BLaER1 treated with 17β-estradiol and CSF1 and Interleukin-3, amounts not matched to agents 10 nM and 100 nM (cell line): ENCODE measurements at regions not wholly inside any gene's neighbourhood (a gene's known extent, or its start where the extent isn't known, plus 50 kb on each side); places are given as distances from the start of the nearest gene placed in this dataset.

Experiments
- H3K27ac ChIP-seq, 11 experiments: shearing (Covaris generic); formaldehyde crosslinking; 2 replicates each; pipeline ENCODE4 v1.8.1; 2022
- H3K27me3 ChIP-seq, 11 experiments: shearing (Covaris generic); formaldehyde crosslinking; 2 replicates each; pipeline ENCODE4 v1.8.1; 2022
- H3K36me3 ChIP-seq, 11 experiments: shearing (Covaris generic); formaldehyde crosslinking; 2 replicates each; pipeline ENCODE4 v1.8.1; 2022
- H3K4me1 ChIP-seq, 10 experiments: shearing (Covaris generic); formaldehyde crosslinking; 2 replicates each; pipeline ENCODE4 v1.8.1; 2022
- H3K4me2 ChIP-seq, 11 experiments: shearing (Covaris generic); formaldehyde crosslinking; 2 replicates each; pipeline ENCODE4 v1.8.1; 2022
- H3K4me3 ChIP-seq, 10 experiments: shearing (Covaris generic); formaldehyde crosslinking; 2 replicates each; pipeline ENCODE4 v1.8.1; 2022
- H3K9ac ChIP-seq, 11 experiments: shearing (Covaris generic); formaldehyde crosslinking; 2 replicates each; pipeline ENCODE4 v1.8.1; 2022
- H3K9me3 ChIP-seq, 11 experiments: shearing (Covaris generic); formaldehyde crosslinking; replicated peaks in 1 of 11; 2 replicates each; pipeline ENCODE4 v1.8.1; 2022
- H4K20me1 ChIP-seq, 11 experiments: shearing (Covaris generic); formaldehyde crosslinking; 2 replicates each; pipeline ENCODE4 v1.8.1; 2022
- Cebpa-rat ChIP-seq, 11 experiments: shearing (Covaris generic); IDR thresholded peaks; 2 replicates each; pipeline ENCODE4 v1.8.1; 2022

- TF ChIP-seq Cebpa-rat (IDR thresholded peaks at IDR 0.05) = no peak
- H3K9ac ChIP-seq = no peak overlapping the region
- no peaks in the 10 kb centered on the region for H3K27me3 ChIP-seq
- H3K4me3 ChIP-seq = no peak overlapping the region
- H4K20me1 ChIP-seq = no peaks in the 10 kb centered on the region
- no peak overlapping the region for H3K27ac ChIP-seq
- no peaks in the 10 kb centered on the region for H3K9me3 ChIP-seq
- no peaks in the 10 kb centered on the region for H3K36me3 ChIP-seq
- H3K4me1 ChIP-seq = no peaks in the 10 kb centered on the region
- H3K4me2 ChIP-seq = no peak overlapping the region
These were observed 951.6 kb upstream of the MIR17HG start for GRCh38 chr13:90395846-90396245.

GRCh38 chr13:90396266-90396665 is 951.2 kb upstream of the MIR17HG start:
- Histone ChIP-seq H4K20me1 (no peaks in the 10 kb centered on the region), H3K9me3 (no peaks in the 10 kb centered on the region), H3K4me2 (no peak overlapping the region), H3K4me1 (no peaks in the 10 kb centered on the region), H3K36me3 (no peaks in the 10 kb centered on the region), H3K27ac (no peak overlapping the region), H3K27me3 (no peaks in the 10 kb centered on the region), H3K9ac (no peak overlapping the region), H3K4me3 (no peak overlapping the region)
- TF ChIP-seq Cebpa-rat (IDR thresholded peaks at IDR 0.05) = no peak

GRCh38 chr13:90397503-90397902 is 950.0 kb upstream of the MIR17HG start:
- H3K4me2 ChIP-seq = no peak overlapping the region
- H3K36me3 ChIP-seq = no peaks in the 10 kb centered on the region

GRCh38 chr13:90400372-90400771 is 947.1 kb upstream of the MIR17HG start:
- no peaks in the 10 kb centered on the region for H3K4me1 ChIP-seq
- peaks cover 0 to 16% (median 8%) of the 10 kb centered on the region in 11 experiments; a peak in 9 of 22 replicates for H3K9me3 ChIP-seq
- no peak overlapping the region for H3K4me2 ChIP-seq
- no peak overlapping the region for H3K4me3 ChIP-seq
- H3K27me3 ChIP-seq = no peaks in the 10 kb centered on the region
- H3K27ac ChIP-seq = no peak overlapping the region
- no peak for TF ChIP-seq Cebpa-rat (IDR thresholded peaks at IDR 0.05)
- no peaks in the 10 kb centered on the region for H3K36me3 ChIP-seq
- no peaks in the 10 kb centered on the region for H4K20me1 ChIP-seq
- H3K9ac ChIP-seq = no peak overlapping the region

More at GRCh38 chr13:90397503-90397902, 950.0 kb upstream of the MIR17HG start:
- H3K9ac ChIP-seq = no peak overlapping the region
- H4K20me1 ChIP-seq = no peaks in the 10 kb centered on the region
- no peaks in the 10 kb centered on the region for H3K27me3 ChIP-seq
- H3K4me3 ChIP-seq = no peak overlapping the region
- H3K4me1 ChIP-seq = no peaks in the 10 kb centered on the region
- no peak for TF ChIP-seq Cebpa-rat (IDR thresholded peaks at IDR 0.05)
- H3K9me3 ChIP-seq = no peaks in the 10 kb centered on the region
- no peak overlapping the region for H3K27ac ChIP-seq

GRCh38 chr13:90401150-90401549 is 946.3 kb upstream of the MIR17HG start:
- no peak overlapping the region for H3K27ac ChIP-seq
- H4K20me1 ChIP-seq = no peaks in the 10 kb centered on the region
- H3K4me2 ChIP-seq = no peak overlapping the region
- H3K9ac ChIP-seq = no peak overlapping the region
- TF ChIP-seq Cebpa-rat (IDR thresholded peaks at IDR 0.05) = no peak
- H3K27me3 ChIP-seq = no peaks in the 10 kb centered on the region
- no peaks in the 10 kb centered on the region for H3K4me1 ChIP-seq
- peaks cover 0 to 16% (median 8%) of the 10 kb centered on the region in 11 experiments; a peak in 9 of 22 replicates for H3K9me3 ChIP-seq
- H3K36me3 ChIP-seq = no peaks in the 10 kb centered on the region
- no peak overlapping the region for H3K4me3 ChIP-seq

GRCh38 chr13:90402102-90402501 is 945.4 kb upstream of the MIR17HG start:
- peaks cover 0 to 16% (median 8%) of the 10 kb centered on the region in 11 experiments; a peak in 9 of 22 replicates for H3K9me3 ChIP-seq
- no peaks in the 10 kb centered on the region for H3K27me3 ChIP-seq
- no peaks in the 10 kb centered on the region for H3K36me3 ChIP-seq
- no peak overlapping the region for H3K4me2 ChIP-seq
- H3K27ac ChIP-seq = no peak overlapping the region
- H4K20me1 ChIP-seq = no peaks in the 10 kb centered on the region
- H3K4me3 ChIP-seq = no peak overlapping the region
- no peak for TF ChIP-seq Cebpa-rat (IDR thresholded peaks at IDR 0.05)
- no peaks in the 10 kb centered on the region for H3K4me1 ChIP-seq
- no peak overlapping the region for H3K9ac ChIP-seq

GRCh38 chr13:90402613-90403012 is 944.9 kb upstream of the MIR17HG start:
- Histone ChIP-seq H3K9me3 (peaks cover 0 to 16% (median 8%) of the 10 kb centered on the region in 11 experiments; a peak in 9 of 22 replicates), H3K4me1 (no peaks in the 10 kb centered on the region), H4K20me1 (no peaks in the 10 kb centered on the region), H3K4me3 (no peak overlapping the region), H3K36me3 (no peaks in the 10 kb centered on the region), H3K4me2 (no peak overlapping the region), H3K9ac (no peak overlapping the region), H3K27me3 (no peaks in the 10 kb centered on the region), H3K27ac (no peak overlapping the region)
- TF ChIP-seq Cebpa-rat (IDR thresholded peaks at IDR 0.05) = no peak

GRCh38 chr13:90403330-90404082 is 944.0 kb upstream of the MIR17HG start:
- no peaks in the 10 kb centered on the region for H3K27me3 ChIP-seq
- H3K4me2 ChIP-seq = no peak overlapping the region
- H3K9me3 ChIP-seq = peaks cover 0 to 16% (median 8%) of the 10 kb centered on the region in 11 experiments; a peak in 9 of 22 replicates
- no peak for TF ChIP-seq Cebpa-rat (IDR thresholded peaks at IDR 0.05)
- no peaks in the 10 kb centered on the region for H3K4me1 ChIP-seq
- no peak overlapping the region for H3K9ac ChIP-seq
- no peak overlapping the region for H3K4me3 ChIP-seq
- H3K27ac ChIP-seq = no peak overlapping the region
- no peaks in the 10 kb centered on the region for H4K20me1 ChIP-seq
- H3K36me3 ChIP-seq = no peaks in the 10 kb centered on the region

GRCh38 chr13:90405301-90405700 is 942.2 kb upstream of the MIR17HG start:
- Histone ChIP-seq H3K36me3 (no peaks in the 10 kb centered on the region), H3K4me1 (no peaks in the 10 kb centered on the region), H3K4me2 (no peak overlapping the region), H3K27ac (no peak overlapping the region), H3K27me3 (no peaks in the 10 kb centered on the region), H3K4me3 (no peak overlapping the region), H3K9me3 (peaks cover 0 to 16% (median 8%) of the 10 kb centered on the region in 11 experiments; a peak in 9 of 22 replicates), H3K9ac (no peak overlapping the region), H4K20me1 (no peaks in the 10 kb centered on the region)
- no peak for TF ChIP-seq Cebpa-rat (IDR thresholded peaks at IDR 0.05)

GRCh38 chr13:90412980-90413379 is 934.5 kb upstream of the MIR17HG start:
- H3K27ac ChIP-seq = no peak overlapping the region
- no peak overlapping the region for H3K4me3 ChIP-seq
- no peaks in the 10 kb centered on the region for H3K27me3 ChIP-seq
- no peaks in the 10 kb centered on the region for H3K4me1 ChIP-seq
- H3K36me3 ChIP-seq = no peaks in the 10 kb centered on the region
- H3K9me3 ChIP-seq = no peaks in the 10 kb centered on the region
- no peak for TF ChIP-seq Cebpa-rat (IDR thresholded peaks at IDR 0.05)
- no peak overlapping the region for H3K4me2 ChIP-seq
- no peaks in the 10 kb centered on the region for H4K20me1 ChIP-seq
- no peak overlapping the region for H3K9ac ChIP-seq
